ENCODE measurements at regions not wholly inside any gene's neighbourhood (a gene's known extent, or its start where the extent isn't known, plus 50 kb on each side); places are given as distances from the start of the nearest gene placed in this dataset.

- no peaks in the 10 kb centered on the region for H3K36me3 ChIP-seq
- H3K27me3 ChIP-seq: no peaks in the 10 kb centered on the region
- no peak for DNase-seq
- no peak overlapping the region for H3K27ac ChIP-seq
- no peaks in the 10 kb centered on the region for H3K4me1 ChIP-seq
- 62 to 80% methylated on average over 5 to 6 of the region's 6 CpGs for WGBS, 2 donors (ENCODE audit: low coverage in 1 of 2)
- in situ Hi-C loops (cut with MboI; ENCODE audit: low pct_ligation_motif_present in 1 of 4, low pct_unique_long_range_greater_than_20kb in 1 of 4, low sequenced_read_pairs in 3 of 4) (loop anchor here in 1 of 4 donors (25.0 kb wide), 1 partner anchor 353 kb away; no protein-coding TSS in a partner anchor), intact Hi-C loops (cut with DNase I; ENCODE audit: low total_unique reads) (no loop called here)
- no peak overlapping the region for H3K4me3 ChIP-seq
- TF ChIP-seq EP300 (IDR thresholded peaks at IDR 0.05; ENCODE audit: low read depth) (no peak), POLR2AphosphoS5 (IDR thresholded peaks at IDR 0.05) (no peak), POLR2A (IDR thresholded peaks at IDR 0.05) (no peak)
- TF ChIP-seq, protein P1, sequence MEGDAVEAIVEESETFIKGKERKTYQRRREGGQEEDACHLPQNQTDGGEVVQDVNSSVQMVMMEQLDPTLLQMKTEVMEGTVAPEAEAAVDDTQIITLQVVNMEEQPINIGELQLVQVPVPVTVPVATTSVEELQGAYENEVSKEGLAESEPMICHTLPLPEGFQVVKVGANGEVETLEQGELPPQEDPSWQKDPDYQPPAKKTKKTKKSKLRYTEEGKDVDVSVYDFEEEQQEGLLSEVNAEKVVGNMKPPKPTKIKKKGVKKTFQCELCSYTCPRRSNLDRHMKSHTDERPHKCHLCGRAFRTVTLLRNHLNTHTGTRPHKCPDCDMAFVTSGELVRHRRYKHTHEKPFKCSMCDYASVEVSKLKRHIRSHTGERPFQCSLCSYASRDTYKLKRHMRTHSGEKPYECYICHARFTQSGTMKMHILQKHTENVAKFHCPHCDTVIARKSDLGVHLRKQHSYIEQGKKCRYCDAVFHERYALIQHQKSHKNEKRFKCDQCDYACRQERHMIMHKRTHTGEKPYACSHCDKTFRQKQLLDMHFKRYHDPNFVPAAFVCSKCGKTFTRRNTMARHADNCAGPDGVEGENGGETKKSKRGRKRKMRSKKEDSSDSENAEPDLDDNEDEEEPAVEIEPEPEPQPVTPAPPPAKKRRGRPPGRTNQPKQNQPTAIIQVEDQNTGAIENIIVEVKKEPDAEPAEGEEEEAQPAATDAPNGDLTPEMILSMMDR (IDR thresholded peaks at IDR 0.05): no peak
- peaks cover 13% of the 10 kb centered on the region in 2 donors for H3K9me3 ChIP-seq
Measured at GRCh38 chr12:32039917-32040575, 66.6 kb upstream of the BICD1 start.

- Histone ChIP-seq H3K27me3 (no peaks in the 10 kb centered on the region), H3K4me3 (no peak overlapping the region), H3K9me3 (peaks cover 13% of the 10 kb centered on the region in 2 donors), H3K27ac (no peak overlapping the region), H3K36me3 (no peaks in the 10 kb centered on the region), H3K4me1 (no peaks in the 10 kb centered on the region)
- 53 to 82% methylated on average over 3 to 9 of the region's 9 CpGs for WGBS, 2 donors (ENCODE audit: low coverage in 1 of 2)
- intact Hi-C loops (cut with DNase I; ENCODE audit: low total_unique reads): no loop called here
- in situ Hi-C loops (cut with MboI; ENCODE audit: low pct_ligation_motif_present in 1 of 4, low pct_unique_long_range_greater_than_20kb in 1 of 4, low sequenced_read_pairs in 3 of 4): loop anchor here in 1 of 4 donors (25.0 kb wide), 1 partner anchor 357 kb away; no protein-coding TSS in a partner anchor
- DNase-seq: no peak
- TF ChIP-seq POLR2AphosphoS5 (IDR thresholded peaks at IDR 0.05) (no peak), POLR2A (IDR thresholded peaks at IDR 0.05) (no peak), EP300 (IDR thresholded peaks at IDR 0.05; ENCODE audit: low read depth) (no peak)
- TF ChIP-seq, protein P1 (IDR thresholded peaks at IDR 0.05): no peak
Measured at GRCh38 chr12:32043928-32044549, 62.6 kb upstream of the BICD1 start.

- in situ Hi-C loops (cut with MboI; ENCODE audit: low pct_ligation_motif_present in 1 of 4, low pct_unique_long_range_greater_than_20kb in 1 of 4, low sequenced_read_pairs in 3 of 4) (loop anchor here in 1 of 4 donors (25.0 kb wide), 1 partner anchor 360 kb away; no protein-coding TSS in a partner anchor), intact Hi-C loops (cut with DNase I; ENCODE audit: low total_unique reads) (no loop called here)
- no peak overlapping the region for H3K4me3 ChIP-seq
- peaks cover 13% of the 10 kb centered on the region in 2 donors for H3K9me3 ChIP-seq
- H3K27me3 ChIP-seq: no peaks in the 10 kb centered on the region
- no peaks in the 10 kb centered on the region for H3K36me3 ChIP-seq
- no peak for DNase-seq
- H3K27ac ChIP-seq: no peak overlapping the region
- no peak for TF ChIP-seq EP300 (IDR thresholded peaks at IDR 0.05; ENCODE audit: low read depth)
- no peak for TF ChIP-seq POLR2A (IDR thresholded peaks at IDR 0.05)
- TF ChIP-seq, protein P1 (IDR thresholded peaks at IDR 0.05): no peak
- no peak for TF ChIP-seq POLR2AphosphoS5 (IDR thresholded peaks at IDR 0.05)
- no peaks in the 10 kb centered on the region for H3K4me1 ChIP-seq
- WGBS, 2 donors (ENCODE audit: low coverage in 1 of 2): 89 to 92% methylated on average over 5 to 8 of the region's 8 CpGs
Measured at GRCh38 chr12:32047357-32048212, 59.1 kb upstream of the BICD1 start.

GRCh38 chr12:32048791-32049190 is 57.9 kb upstream of the BICD1 start:
- in situ Hi-C loops (cut with MboI; ENCODE audit: low pct_ligation_motif_present in 1 of 4, low pct_unique_long_range_greater_than_20kb in 1 of 4, low sequenced_read_pairs in 3 of 4): loop anchor here in 1 of 4 donors (25.0 kb wide), 1 partner anchor 361 kb away; no protein-coding TSS in a partner anchor
- 88 to 90% methylated on average over 1 to 5 of the region's 5 CpGs for WGBS, 2 donors (ENCODE audit: low coverage in 1 of 2)
- Histone ChIP-seq H3K9me3 (peaks cover 4 to 5% of the 10 kb centered on the region in 2 donors), H3K4me3 (no peak overlapping the region), H3K4me1 (no peaks in the 10 kb centered on the region), H3K27me3 (no peaks in the 10 kb centered on the region), H3K27ac (no peak overlapping the region), H3K36me3 (no peaks in the 10 kb centered on the region)
- TF ChIP-seq POLR2AphosphoS5 (IDR thresholded peaks at IDR 0.05): no peak
- TF ChIP-seq, protein P1 (IDR thresholded peaks at IDR 0.05): no peak
- TF ChIP-seq EP300 (IDR thresholded peaks at IDR 0.05; ENCODE audit: low read depth): no peak
- intact Hi-C loops (cut with DNase I; ENCODE audit: low total_unique reads): no loop called here
- no peak for DNase-seq
